SK-N-SH treated with all-trans-retinoic acid at 6 μM for 48 hours (cell line): ENCODE measurements at regions not wholly inside any gene's neighbourhood (a gene's known extent, or its start where the extent isn't known, plus 50 kb on each side); places are given as distances from the start of the nearest gene placed in this dataset.

ENCODE experiments used
- ATAC-seq: fragments of 200-7000 bp; cut with Tn5 transposase; 3 replicates; pipeline ENCODE4 v1.9.1; 2020; ENCODE audit warnings: mild to moderate bottlenecking, moderate library complexity
- ARNTL ChIP-seq: fragments of 450-650 bp; formaldehyde crosslinking; IDR thresholded peaks from 2 replicates; pipeline ENCODE4 v1.5.0; 2020; ENCODE audit warnings: low read depth, mild to moderate bottlenecking, moderate library complexity, borderline replicate concordance
- BACH2 ChIP-seq: fragments of 250-450 bp; sonication (Bioruptor Pico); IDR thresholded peaks from 2 replicates; pipeline ENCODE4 v1.9.0; 2021; ENCODE audit warnings: mild to moderate bottlenecking, borderline replicate concordance
- CSDC2 ChIP-seq: fragments of 250-450 bp; sonication (Bioruptor Pico); IDR thresholded peaks from 2 replicates; pipeline ENCODE4 v1.5.0; 2020; ENCODE audit warnings: mild to moderate bottlenecking, moderate library complexity
- ESRRG ChIP-seq: fragments of 250-450 bp; sonication (Bioruptor Pico); IDR thresholded peaks from 2 replicates; pipeline ENCODE4 v1.6.1; 2021; ENCODE audit warnings: mild to moderate bottlenecking
- GLIS3 ChIP-seq: fragments of 250-450 bp; sonication (Bioruptor Pico); IDR thresholded peaks from 2 replicates; pipeline ENCODE4 v1.5.0; 2020; ENCODE audit warnings: mild to moderate bottlenecking, moderate library complexity
- OSR1 ChIP-seq: fragments of 250-450 bp; sonication (Bioruptor Pico); IDR thresholded peaks from 2 replicates; pipeline ENCODE4 v1.8.0; 2022; ENCODE audit warnings: moderate library complexity, mild to moderate bottlenecking, inconsistent platforms
- PPARA ChIP-seq: fragments of 250-450 bp; sonication (Bioruptor Pico); IDR thresholded peaks from 2 replicates; pipeline ENCODE4 v1.5.0; 2020; ENCODE audit warnings: mild to moderate bottlenecking, borderline replicate concordance
- RARB ChIP-seq: fragments of 250-450 bp; sonication (Bioruptor Pico); IDR thresholded peaks from 2 replicates; pipeline ENCODE4 v1.8.0; 2021; ENCODE audit warnings: mild to moderate bottlenecking, moderate library complexity
- TCF4 ChIP-seq: fragments of 250-450 bp; sonication (Bioruptor Pico); IDR thresholded peaks from 2 replicates; pipeline ENCODE4 v1.8.0; 2021; ENCODE audit warnings: mild to moderate bottlenecking, moderate library complexity, borderline replicate concordance
- TOX ChIP-seq: fragments of 250-450 bp; sonication (Bioruptor Pico); IDR thresholded peaks from 2 replicates; pipeline ENCODE4 v1.8.0; 2021; ENCODE audit warnings: mild to moderate bottlenecking, moderate library complexity, borderline replicate concordance
- ZC3H10 ChIP-seq: fragments of 250-450 bp; sonication (Bioruptor Pico); IDR thresholded peaks from 2 replicates; pipeline ENCODE4 v1.5.1; 2021; ENCODE audit warnings: mild to moderate bottlenecking, moderate library complexity
- ZFP30 ChIP-seq: fragments of 450-650 bp; formaldehyde crosslinking; IDR thresholded peaks from 2 replicates; pipeline ENCODE4 v1.5.0; 2022; ENCODE audit warnings: mild to moderate bottlenecking, moderate library complexity
- ZNF70 ChIP-seq: fragments of 450-650 bp; formaldehyde crosslinking; IDR thresholded peaks from 2 replicates; pipeline ENCODE4 v1.5.0; 2020; ENCODE audit warnings: mild to moderate bottlenecking, moderate library complexity
- ZNF8 ChIP-seq: fragments of 450-650 bp; formaldehyde crosslinking; IDR thresholded peaks from 2 replicates; pipeline ENCODE4 v1.5.0; 2020; ENCODE audit warnings: mild to moderate bottlenecking, moderate library complexity
- TF ChIP-seq, protein P1 (sequence below): fragments of 250-450 bp; sonication (Bioruptor Pico); IDR thresholded peaks from 2 replicates; pipeline ENCODE4 v1.5.1; 2020; ENCODE audit warnings: low read depth, mild to moderate bottlenecking, moderate library complexity
- TF ChIP-seq, protein P2 (sequence below): fragments of 250-450 bp; sonication (Bioruptor Pico); IDR thresholded peaks from 2 replicates; pipeline ENCODE4 v1.5.0; 2020; ENCODE audit warnings: mild to moderate bottlenecking, moderate library complexity
- TF ChIP-seq, protein P3 (sequence below): fragments of 250-450 bp; sonication (Bioruptor Pico); IDR thresholded peaks from 2 replicates; pipeline ENCODE4 v1.8.0; 2020; ENCODE audit warnings: mild to moderate bottlenecking, moderate library complexity, borderline replicate concordance
- TF ChIP-seq, protein P4 (sequence below): fragments of 250-450 bp; sonication (Bioruptor Pico); IDR thresholded peaks from 2 replicates; pipeline ENCODE4 v1.8.0; 2021; ENCODE audit warnings: low read depth, mild to moderate bottlenecking, moderate library complexity, borderline replicate concordance

DNA sequence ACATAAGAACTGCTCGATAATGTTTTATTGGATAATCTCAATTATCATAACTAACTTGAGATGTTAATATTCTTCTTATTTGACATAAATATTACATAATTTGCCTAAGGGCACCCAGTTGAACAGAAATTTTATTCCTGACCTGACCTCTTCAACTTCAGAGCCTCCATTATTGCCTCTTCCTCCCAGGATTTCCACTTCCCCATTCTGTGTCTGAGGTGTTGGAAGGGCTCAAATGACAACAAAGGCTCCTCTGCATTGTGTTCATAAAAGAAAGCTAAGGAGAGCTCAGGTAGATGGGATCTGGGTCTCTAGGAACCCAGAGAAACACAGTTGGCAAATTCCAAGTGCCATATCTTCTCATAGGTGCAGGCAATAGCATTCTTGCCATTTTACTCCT is 61.2 kb upstream of the ARHGAP20 start:
- ATAC-seq = no peak
- no peak for TF ChIP-seq CSDC2 (CRISPR knock-in tag)
- TF ChIP-seq OSR1 = no peak
- no peak for TF ChIP-seq ESRRG (CRISPR knock-in tag)
- TF ChIP-seq, protein P1, sequence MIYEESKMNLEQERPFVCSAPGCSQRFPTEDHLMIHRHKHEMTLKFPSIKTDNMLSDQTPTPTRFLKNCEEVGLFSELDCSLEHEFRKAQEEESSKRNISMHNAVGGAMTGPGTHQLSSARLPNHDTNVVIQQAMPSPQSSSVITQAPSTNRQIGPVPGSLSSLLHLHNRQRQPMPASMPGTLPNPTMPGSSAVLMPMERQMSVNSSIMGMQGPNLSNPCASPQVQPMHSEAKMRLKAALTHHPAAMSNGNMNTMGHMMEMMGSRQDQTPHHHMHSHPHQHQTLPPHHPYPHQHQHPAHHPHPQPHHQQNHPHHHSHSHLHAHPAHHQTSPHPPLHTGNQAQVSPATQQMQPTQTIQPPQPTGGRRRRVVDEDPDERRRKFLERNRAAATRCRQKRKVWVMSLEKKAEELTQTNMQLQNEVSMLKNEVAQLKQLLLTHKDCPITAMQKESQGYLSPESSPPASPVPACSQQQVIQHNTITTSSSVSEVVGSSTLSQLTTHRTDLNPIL (CRISPR knock-in tag) = no peak

DNA sequence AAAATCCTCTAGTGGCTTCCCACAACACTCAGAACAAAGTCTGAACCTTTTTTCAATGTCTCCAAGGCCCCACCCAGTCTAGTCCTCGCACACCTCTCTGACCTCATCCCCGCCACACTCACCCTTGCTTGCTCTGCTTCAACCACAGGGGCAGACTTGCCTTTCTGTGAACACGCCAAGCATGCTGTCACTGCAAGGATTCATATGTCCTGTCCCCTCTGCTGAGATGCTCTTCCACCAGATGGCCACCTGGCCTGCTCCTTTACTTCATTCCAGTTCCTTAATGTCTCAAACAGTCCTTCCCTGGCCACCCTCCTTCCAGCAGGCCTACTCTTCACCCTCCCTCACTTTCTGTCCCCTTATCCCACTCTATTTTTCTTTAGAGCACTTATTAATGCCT is 60.6 kb upstream of the ARHGAP20 start:
- TF ChIP-seq RARB (CRISPR knock-in tag) = no peak
- no peak for TF ChIP-seq ZC3H10 (CRISPR knock-in tag)
- TF ChIP-seq ZNF70 = no peak
- TF ChIP-seq, protein P2, sequence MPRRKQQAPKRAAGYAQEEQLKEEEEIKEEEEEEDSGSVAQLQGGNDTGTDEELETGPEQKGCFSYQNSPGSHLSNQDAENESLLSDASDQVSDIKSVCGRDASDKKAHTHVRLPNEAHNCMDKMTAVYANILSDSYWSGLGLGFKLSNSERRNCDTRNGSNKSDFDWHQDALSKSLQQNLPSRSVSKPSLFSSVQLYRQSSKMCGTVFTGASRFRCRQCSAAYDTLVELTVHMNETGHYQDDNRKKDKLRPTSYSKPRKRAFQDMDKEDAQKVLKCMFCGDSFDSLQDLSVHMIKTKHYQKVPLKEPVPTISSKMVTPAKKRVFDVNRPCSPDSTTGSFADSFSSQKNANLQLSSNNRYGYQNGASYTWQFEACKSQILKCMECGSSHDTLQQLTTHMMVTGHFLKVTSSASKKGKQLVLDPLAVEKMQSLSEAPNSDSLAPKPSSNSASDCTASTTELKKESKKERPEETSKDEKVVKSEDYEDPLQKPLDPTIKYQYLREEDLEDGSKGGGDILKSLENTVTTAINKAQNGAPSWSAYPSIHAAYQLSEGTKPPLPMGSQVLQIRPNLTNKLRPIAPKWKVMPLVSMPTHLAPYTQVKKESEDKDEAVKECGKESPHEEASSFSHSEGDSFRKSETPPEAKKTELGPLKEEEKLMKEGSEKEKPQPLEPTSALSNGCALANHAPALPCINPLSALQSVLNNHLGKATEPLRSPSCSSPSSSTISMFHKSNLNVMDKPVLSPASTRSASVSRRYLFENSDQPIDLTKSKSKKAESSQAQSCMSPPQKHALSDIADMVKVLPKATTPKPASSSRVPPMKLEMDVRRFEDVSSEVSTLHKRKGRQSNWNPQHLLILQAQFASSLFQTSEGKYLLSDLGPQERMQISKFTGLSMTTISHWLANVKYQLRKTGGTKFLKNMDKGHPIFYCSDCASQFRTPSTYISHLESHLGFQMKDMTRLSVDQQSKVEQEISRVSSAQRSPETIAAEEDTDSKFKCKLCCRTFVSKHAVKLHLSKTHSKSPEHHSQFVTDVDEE (CRISPR knock-in tag) = no peak
- no peak for TF ChIP-seq ZFP30 (CRISPR knock-in tag)
- TF ChIP-seq, protein P1 (CRISPR knock-in tag) = no peak
- no peak for TF ChIP-seq TOX (CRISPR knock-in tag)
- no peak for ATAC-seq

DNA sequence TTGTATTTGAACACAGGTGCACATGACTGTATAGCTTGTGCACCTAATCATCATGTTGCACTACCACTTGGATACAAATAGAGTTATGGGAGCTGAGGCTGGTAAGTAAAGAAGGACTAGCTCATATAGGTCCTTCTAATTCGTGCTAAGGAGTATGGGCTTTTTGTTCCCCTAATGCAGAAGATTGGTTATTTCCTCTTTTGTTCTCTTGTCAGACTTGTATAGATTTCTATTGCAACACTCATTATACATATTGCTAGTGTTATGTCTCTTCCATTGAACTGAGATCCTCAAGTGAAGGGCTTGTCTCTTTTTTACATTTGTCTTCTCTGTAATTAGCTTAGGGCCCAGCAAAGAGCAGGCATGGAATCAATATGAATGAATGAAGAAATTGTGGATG is 54.1 kb upstream of the ARHGAP20 start:
- TF ChIP-seq ARNTL (CRISPR knock-in tag) = no peak
- no peak for TF ChIP-seq CSDC2 (CRISPR knock-in tag)
- TF ChIP-seq, protein P2 (CRISPR knock-in tag) = no peak
- TF ChIP-seq, protein P3, sequence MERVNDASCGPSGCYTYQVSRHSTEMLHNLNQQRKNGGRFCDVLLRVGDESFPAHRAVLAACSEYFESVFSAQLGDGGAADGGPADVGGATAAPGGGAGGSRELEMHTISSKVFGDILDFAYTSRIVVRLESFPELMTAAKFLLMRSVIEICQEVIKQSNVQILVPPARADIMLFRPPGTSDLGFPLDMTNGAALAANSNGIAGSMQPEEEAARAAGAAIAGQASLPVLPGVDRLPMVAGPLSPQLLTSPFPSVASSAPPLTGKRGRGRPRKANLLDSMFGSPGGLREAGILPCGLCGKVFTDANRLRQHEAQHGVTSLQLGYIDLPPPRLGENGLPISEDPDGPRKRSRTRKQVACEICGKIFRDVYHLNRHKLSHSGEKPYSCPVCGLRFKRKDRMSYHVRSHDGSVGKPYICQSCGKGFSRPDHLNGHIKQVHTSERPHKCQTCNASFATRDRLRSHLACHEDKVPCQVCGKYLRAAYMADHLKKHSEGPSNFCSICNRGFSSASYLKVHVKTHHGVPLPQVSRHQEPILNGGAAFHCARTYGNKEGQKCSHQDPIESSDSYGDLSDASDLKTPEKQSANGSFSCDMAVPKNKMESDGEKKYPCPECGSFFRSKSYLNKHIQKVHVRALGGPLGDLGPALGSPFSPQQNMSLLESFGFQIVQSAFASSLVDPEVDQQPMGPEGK (CRISPR knock-in tag) = no peak
- TF ChIP-seq PPARA = no peak
- TF ChIP-seq ZNF8 (CRISPR knock-in tag) = no peak
- TF ChIP-seq, protein P4, sequence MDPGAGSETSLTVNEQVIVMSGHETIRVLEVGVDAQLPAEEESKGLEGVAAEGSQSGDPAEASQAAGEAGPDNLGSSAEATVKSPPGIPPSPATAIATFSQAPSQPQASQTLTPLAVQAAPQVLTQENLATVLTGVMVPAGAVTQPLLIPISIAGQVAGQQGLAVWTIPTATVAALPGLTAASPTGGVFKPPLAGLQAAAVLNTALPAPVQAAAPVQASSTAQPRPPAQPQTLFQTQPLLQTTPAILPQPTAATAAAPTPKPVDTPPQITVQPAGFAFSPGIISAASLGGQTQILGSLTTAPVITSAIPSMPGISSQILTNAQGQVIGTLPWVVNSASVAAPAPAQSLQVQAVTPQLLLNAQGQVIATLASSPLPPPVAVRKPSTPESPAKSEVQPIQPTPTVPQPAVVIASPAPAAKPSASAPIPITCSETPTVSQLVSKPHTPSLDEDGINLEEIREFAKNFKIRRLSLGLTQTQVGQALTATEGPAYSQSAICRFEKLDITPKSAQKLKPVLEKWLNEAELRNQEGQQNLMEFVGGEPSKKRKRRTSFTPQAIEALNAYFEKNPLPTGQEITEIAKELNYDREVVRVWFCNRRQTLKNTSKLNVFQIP (CRISPR knock-in tag) = no peak
- TF ChIP-seq GLIS3 (CRISPR knock-in tag) = no peak
- TF ChIP-seq OSR1 = no peak
- no peak for TF ChIP-seq ZC3H10 (CRISPR knock-in tag)
- TF ChIP-seq TCF4 (CRISPR knock-in tag) = no peak
- TF ChIP-seq BACH2 (CRISPR knock-in tag) = no peak
- ATAC-seq = no peak
